ENCODE measurements at regions not wholly inside any gene's neighbourhood (a gene's known extent, or its start where the extent isn't known, plus 50 kb on each side); places are given as distances from the start of the nearest gene placed in this dataset.

- H3K36me3 Mint-ChIP-seq (ENCODE audit: low read depth, unreplicated experiment): no peaks in the 10 kb centered on the region
- H3K36me3 ChIP-seq (ENCODE audit: insufficient read depth, low read length): no peaks in the 10 kb centered on the region
- no peaks in the 10 kb centered on the region for H3K79me2 ChIP-seq (ENCODE audit: insufficient read depth, low read length)
- no peak overlapping the region for H3K27ac Mint-ChIP-seq (ENCODE audit: unreplicated experiment)
- H3K4me3 Mint-ChIP-seq (ENCODE audit: unreplicated experiment): no peak overlapping the region
- H3K4me1 ChIP-seq (ENCODE audit: insufficient read depth, low read length): no peaks in the 10 kb centered on the region
- no peaks in the 10 kb centered on the region for H3K27me3 ChIP-seq (ENCODE audit: insufficient read depth, low read length)
- H3K4me2 ChIP-seq (ENCODE audit: low read length): no peak overlapping the region
- FAIRE-seq (no peak), DNase-seq (ENCODE audit: low read depth) (no peak)
- no peak overlapping the region for H3K9ac ChIP-seq (ENCODE audit: low read length)
- H3K27ac ChIP-seq (ENCODE audit: low read depth, low read length): no peak overlapping the region
- no peaks in the 10 kb centered on the region for H3K4me1 Mint-ChIP-seq (ENCODE audit: low read depth, unreplicated experiment)
- no peaks in the 10 kb centered on the region for H3K27me3 Mint-ChIP-seq (ENCODE audit: low read depth, unreplicated experiment)
- no peaks in the 10 kb centered on the region for H4K20me1 ChIP-seq (ENCODE audit: insufficient read depth, low read length)
- TF ChIP-seq CTCF (IDR thresholded peaks at IDR 0.05; ENCODE audit: insufficient read depth, low read depth, low read length): no peak
- TF ChIP-seq EZH2 (IDR thresholded peaks at IDR 0.05; ENCODE audit: insufficient read depth, low read length): no peak
- H3K9me3 ChIP-seq (ENCODE audit: insufficient read depth, low read depth, low read length): no peaks in the 10 kb centered on the region
- no peak overlapping the region for H3K4me3 ChIP-seq (ENCODE audit: insufficient read depth, low read depth, low read length)
- H2AFZ ChIP-seq (ENCODE audit: low read depth, low read length): no peak overlapping the region
- peaks cover 4% of the 10 kb centered on the region for H3K9me3 Mint-ChIP-seq (ENCODE audit: unreplicated experiment)
Measured at GRCh38 chr18:56337507-56337906, 300.9 kb downstream of the TXNL1 start.

- H3K9ac ChIP-seq (ENCODE audit: low read length): no peak overlapping the region
- no peak overlapping the region for H3K4me2 ChIP-seq (ENCODE audit: low read length)
- H3K4me1 Mint-ChIP-seq (ENCODE audit: low read depth, unreplicated experiment): peaks cover 9% of the 10 kb centered on the region
- H2AFZ ChIP-seq (ENCODE audit: low read depth, low read length): no peak overlapping the region
- no peak overlapping the region for H3K4me3 ChIP-seq (ENCODE audit: insufficient read depth, low read depth, low read length)
- no peaks in the 10 kb centered on the region for H3K36me3 ChIP-seq (ENCODE audit: insufficient read depth, low read length)
- peak overlapping the region; percentile 50 for H3K27ac Mint-ChIP-seq (ENCODE audit: unreplicated experiment)
- H3K27me3 Mint-ChIP-seq (ENCODE audit: low read depth, unreplicated experiment): no peaks in the 10 kb centered on the region
- H3K27ac ChIP-seq (ENCODE audit: low read depth, low read length): no peak overlapping the region
- no peak for TF ChIP-seq CTCF (IDR thresholded peaks at IDR 0.05; ENCODE audit: insufficient read depth, low read depth, low read length)
- no peak for TF ChIP-seq EZH2 (IDR thresholded peaks at IDR 0.05; ENCODE audit: insufficient read depth, low read length)
- H3K27me3 ChIP-seq (ENCODE audit: insufficient read depth, low read length): no peaks in the 10 kb centered on the region
- H3K9me3 ChIP-seq (ENCODE audit: insufficient read depth, low read depth, low read length): no peaks in the 10 kb centered on the region
- H4K20me1 ChIP-seq (ENCODE audit: insufficient read depth, low read length): no peaks in the 10 kb centered on the region
- no peaks in the 10 kb centered on the region for H3K4me1 ChIP-seq (ENCODE audit: insufficient read depth, low read length)
- DNase-seq (ENCODE audit: low read depth): no peak
- FAIRE-seq: no peak
- no peaks in the 10 kb centered on the region for H3K79me2 ChIP-seq (ENCODE audit: insufficient read depth, low read length)
- no peak overlapping the region for H3K4me3 Mint-ChIP-seq (ENCODE audit: unreplicated experiment)
- peaks cover 4% of the 10 kb centered on the region for H3K9me3 Mint-ChIP-seq (ENCODE audit: unreplicated experiment)
- no peaks in the 10 kb centered on the region for H3K36me3 Mint-ChIP-seq (ENCODE audit: low read depth, unreplicated experiment)
Measured at GRCh38 chr18:56333839-56334238, 304.6 kb downstream of the TXNL1 start.

- Histone ChIP-seq H3K9ac (ENCODE audit: low read length) (no peak overlapping the region), H3K4me1 (ENCODE audit: insufficient read depth, low read length) (no peaks in the 10 kb centered on the region), H4K20me1 (ENCODE audit: insufficient read depth, low read length) (no peaks in the 10 kb centered on the region), H2AFZ (ENCODE audit: low read depth, low read length) (no peak overlapping the region), H3K27ac (ENCODE audit: low read depth, low read length) (no peak overlapping the region), H3K9me3 (ENCODE audit: insufficient read depth, low read depth, low read length) (no peaks in the 10 kb centered on the region), H3K36me3 (ENCODE audit: insufficient read depth, low read length) (no peaks in the 10 kb centered on the region), H3K27me3 (ENCODE audit: insufficient read depth, low read length) (no peaks in the 10 kb centered on the region), H3K79me2 (ENCODE audit: insufficient read depth, low read length) (no peaks in the 10 kb centered on the region), H3K4me3 (ENCODE audit: insufficient read depth, low read depth, low read length) (no peak overlapping the region), H3K4me2 (ENCODE audit: low read length) (no peak overlapping the region)
- no peak for FAIRE-seq
- Mint-ChIP-seq H3K9me3 (ENCODE audit: unreplicated experiment) (peaks cover 2% of the 10 kb centered on the region), H3K4me3 (ENCODE audit: unreplicated experiment) (no peak overlapping the region), H3K4me1 (ENCODE audit: low read depth, unreplicated experiment) (peaks cover 9% of the 10 kb centered on the region), H3K27me3 (ENCODE audit: low read depth, unreplicated experiment) (no peaks in the 10 kb centered on the region), H3K27ac (ENCODE audit: unreplicated experiment) (no peak overlapping the region), H3K36me3 (ENCODE audit: low read depth, unreplicated experiment) (no peaks in the 10 kb centered on the region)
- TF ChIP-seq CTCF (IDR thresholded peaks at IDR 0.05; ENCODE audit: insufficient read depth, low read depth, low read length): no peak
- no peak for TF ChIP-seq EZH2 (IDR thresholded peaks at IDR 0.05; ENCODE audit: insufficient read depth, low read length)
- no peak for DNase-seq (ENCODE audit: low read depth)
Measured at GRCh38 chr18:56333146-56333545, 305.2 kb downstream of the TXNL1 start.
